Astrocyte (in vitro differentiated cells and primary cell): ENCODE measurements at regions not wholly inside any gene's neighbourhood (a gene's known extent, or its start where the extent isn't known, plus 50 kb on each side); places are given as distances from the start of the nearest gene placed in this dataset.

Source experiments
- CTCF ChIP-seq: IDR thresholded peaks from 2 replicates; pipeline ENCODE4 v1.5.1; 2011; ENCODE audit warnings: low read depth, mild to moderate bottlenecking, inconsistent platforms, low read length, moderate library complexity; ENCODE audit not compliant: insufficient read depth
- EZH2 ChIP-seq: IDR thresholded peaks from 2 replicates; pipeline ENCODE4 v1.6.1; 2012; ENCODE audit warnings: mild to moderate bottlenecking, low read length, inconsistent platforms; ENCODE audit not compliant: insufficient read depth

GRCh38 chr13:102495663-102496062, 93.8 kb upstream of the FGF14 start:
- no peak for TF ChIP-seq CTCF
- no peak for TF ChIP-seq EZH2
